ENCODE measurements at regions not wholly inside any gene's neighbourhood (a gene's known extent, or its start where the extent isn't known, plus 50 kb on each side); places are given as distances from the start of the nearest gene placed in this dataset.

- no peak for FAIRE-seq
- Histone ChIP-seq H3K36me3 (ENCODE audit: control insufficient read depth in 2 of 2, insufficient read depth in 2 of 2, low read length in 1 of 2) (no peaks in the 10 kb centered on the region), H4K20me1 (ENCODE audit: control insufficient read depth, insufficient read depth) (no peaks in the 10 kb centered on the region), H3K27ac (ENCODE audit: control insufficient read depth, insufficient read depth) (no peak overlapping the region), H3K4me3 (no peak overlapping the region), H3K9me3 (replicated peaks; ENCODE audit: control insufficient read depth, insufficient read depth, low read length) (no peaks in the 10 kb centered on the region), H3K27me3 (replicated peaks in 1 of 2; ENCODE audit: control insufficient read depth in 2 of 2, insufficient read depth in 2 of 2, low read length in 1 of 2) (no peaks in the 10 kb centered on the region), H2AFZ (ENCODE audit: control insufficient read depth, low read depth, low read length) (no peak overlapping the region), H3K9ac (ENCODE audit: control insufficient read depth, insufficient read depth, low read length) (no peak overlapping the region), H3K4me2 (ENCODE audit: control insufficient read depth, insufficient read depth) (no peak overlapping the region), H3K79me2 (ENCODE audit: control insufficient read depth, insufficient read depth, low read length) (no peaks in the 10 kb centered on the region), H3K4me1 (ENCODE audit: control insufficient read depth, insufficient read depth, low read length) (no peaks in the 10 kb centered on the region)
- in situ Hi-C loops (cut with MboI) (no loop called here), intact Hi-C loops (cut with micrococcal nuclease; ENCODE audit: unreplicated experiment) (no loop called here)
- ChIA-PET CTCF (no interaction called here), RAD21 (ENCODE audit: unreplicated experiment) (no interaction called here), SMC1A (ENCODE audit: uncharacterized antibody, unreplicated experiment) (no interaction called here), POLR2A (no interaction called here)
- 3% methylated on average over 4 of the region's 4 CpGs for WGBS (ENCODE audit: insufficient coverage, insufficient replicate concordance, low lambda C conversion rate, missing lambda C conversion rate)
- DNase-seq (ENCODE audit: low read depth, low spot score): no peak
- ATAC-seq: no peak
- BruUV-seq (replicated peaks): no TSS peak
- TF ChIP-seq MAX (IDR thresholded peaks at IDR 0.05; ENCODE audit: low read depth, low read length) (no peak), CTCF (IDR thresholded peaks at IDR 0.05 in 2 of 3, conservative IDR thresholded peaks at IDR 0.05 in 1 of 3; ENCODE audit: control insufficient read depth in 2 of 3, extremely low read depth in 1 of 3, insufficient read depth in 1 of 3, low read depth in 3 of 3, low read length in 3 of 3) (no peak), SREBF1 (IDR thresholded peaks at IDR 0.05; ENCODE audit: low read length) (no peak), STAT1 (conservative IDR thresholded peaks at IDR 0.05) (no peak), CHD4 (IDR thresholded peaks at IDR 0.05) (no peak), POLR2A (IDR thresholded peaks at IDR 0.05; ENCODE audit: low read depth, low read length) (no peak), POLR2AphosphoS5 (IDR thresholded peaks at IDR 0.05; ENCODE audit: low read length) (no peak), RBBP5 (conservative IDR thresholded peaks at IDR 0.05) (no peak), IRF3 (IDR thresholded peaks at IDR 0.05) (no peak), PAX5 (IDR thresholded peaks at IDR 0.05; ENCODE audit: borderline replicate concordance, low read depth, low read length) (no peak), ZBTB11 (CRISPR knock-in tag; IDR thresholded peaks at IDR 0.05) (no peak), HSF1 (IDR thresholded peaks at IDR 0.05; ENCODE audit: low read depth, low read length) (no peak), EGR1 (IDR thresholded peaks at IDR 0.05; ENCODE audit: borderline replicate concordance in 1 of 2, low read depth in 2 of 2, low read length in 2 of 2) (no peak), JUND (IDR thresholded peaks at IDR 0.05; ENCODE audit: low read depth, low read length) (no peak)
These were observed 319.9 kb downstream of the CBLN4 start for GRCh38 chr20:55685425-55685824.

Data from GM12878 (cell line).